GM08714 (cell line): ENCODE measurements at regions not wholly inside any gene's neighbourhood (a gene's known extent, or its start where the extent isn't known, plus 50 kb on each side); places are given as distances from the start of the nearest gene placed in this dataset.

Source experiments
- H3K4me3 ChIP-seq: fragments of 200-500 bp; sonication (Bioruptor generic); 2 replicates; pipeline ENCODE4 v1.5.1; 2014; ENCODE audit warnings: mild to moderate bottlenecking, low read length, inconsistent platforms
- ZNF274 ChIP-seq: IDR thresholded peaks from 2 replicates; pipeline ENCODE4 v1.6.1; 2012; ENCODE audit warnings: mild to moderate bottlenecking, low read depth, low read length

DNA sequence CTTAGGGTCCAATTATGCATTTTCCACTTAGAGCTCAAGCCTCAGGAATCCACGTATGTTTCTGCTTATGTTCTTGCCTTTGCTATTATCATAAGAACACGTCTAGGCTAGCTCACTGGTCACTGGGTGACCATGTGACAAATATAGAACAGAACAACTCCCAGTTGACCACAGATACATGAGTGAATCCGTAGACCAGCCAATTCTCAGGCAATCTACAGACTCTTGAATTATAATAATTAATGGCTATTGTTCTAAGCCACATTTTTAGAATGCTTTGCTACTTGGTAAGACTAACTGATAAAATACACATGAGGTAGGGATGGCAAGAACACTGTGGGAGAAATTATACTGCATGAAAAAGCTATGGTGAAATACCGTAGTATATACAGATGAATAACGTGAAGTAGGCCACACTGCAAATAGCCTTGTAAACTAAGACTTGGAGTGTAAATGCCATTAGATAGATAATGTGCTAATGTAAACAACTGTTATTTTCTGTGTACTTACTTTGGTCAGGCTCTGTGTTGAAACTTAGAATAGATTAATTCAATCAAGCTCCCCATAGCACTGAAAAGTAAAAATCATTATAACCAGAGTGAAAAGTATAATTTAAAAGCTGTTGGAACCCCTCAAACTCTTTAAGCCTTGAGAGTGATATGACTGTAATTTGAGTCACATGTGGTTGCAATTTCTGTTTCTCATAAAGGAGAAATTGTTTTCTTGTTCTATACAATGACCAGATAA lies 366.2 kb upstream of the CCDC179 start:
- H3K4me3 ChIP-seq = no peak overlapping the region
- no peak for TF ChIP-seq ZNF274

DNA sequence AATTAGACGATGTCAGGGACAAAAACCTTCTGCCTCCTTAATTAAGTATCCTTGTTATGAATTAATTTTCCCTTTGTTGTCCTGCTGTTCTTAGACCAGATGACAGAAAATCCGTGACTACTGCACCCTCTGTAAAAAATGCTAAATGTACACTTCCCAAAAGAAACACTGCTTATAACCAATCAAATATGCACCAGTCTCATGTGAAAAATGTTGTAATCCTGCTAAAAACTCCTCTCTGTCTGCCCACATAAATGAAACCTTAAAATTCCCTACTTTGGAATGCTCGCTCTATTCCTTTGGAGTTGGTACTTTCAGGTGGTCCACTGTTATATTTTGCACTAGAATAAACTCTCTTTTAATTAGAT lies 366.8 kb upstream of the CCDC179 start:
- no peak for TF ChIP-seq ZNF274
- H3K4me3 ChIP-seq = no peak overlapping the region

DNA sequence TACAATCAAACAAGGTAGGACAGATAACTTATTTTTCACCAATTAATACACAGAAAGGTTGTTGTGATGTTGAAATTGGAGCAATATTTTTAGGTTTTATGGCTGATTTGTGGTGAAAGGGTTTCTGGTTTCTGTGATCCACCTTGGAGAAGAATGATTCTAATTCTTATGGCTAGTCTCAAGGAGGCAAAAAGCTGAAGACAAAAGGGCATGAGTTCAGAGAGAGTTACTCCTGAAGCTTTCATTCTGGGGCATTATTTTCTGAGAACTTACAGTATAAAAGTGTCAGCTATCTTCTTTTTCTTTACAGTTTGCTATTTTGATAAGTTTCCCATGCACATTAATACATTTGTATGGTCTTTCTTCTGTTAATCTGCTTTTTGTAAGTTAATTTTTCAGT lies 372.4 kb upstream of the CCDC179 start:
- TF ChIP-seq ZNF274 = no peak
- no peak overlapping the region for H3K4me3 ChIP-seq

DNA sequence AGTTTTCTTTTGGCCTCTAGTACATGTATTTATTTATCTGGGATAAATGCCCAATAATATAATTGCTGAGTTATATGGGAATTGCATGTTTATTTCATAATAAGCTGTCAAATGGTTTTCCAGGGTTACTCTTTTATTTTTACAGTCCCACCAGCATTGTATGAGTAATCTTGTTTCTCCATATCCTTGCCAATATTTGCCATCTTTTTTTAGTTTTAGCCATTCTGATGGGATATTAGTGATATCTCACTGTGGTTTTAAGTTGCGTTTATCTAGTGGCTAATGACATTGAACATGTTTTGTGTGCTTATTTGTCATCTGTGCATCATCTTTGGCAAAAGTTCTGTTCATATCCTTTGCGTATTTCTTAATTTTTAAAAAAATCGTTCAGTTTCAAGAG lies 372.8 kb upstream of the CCDC179 start:
- TF ChIP-seq ZNF274 = no peak
- no peak overlapping the region for H3K4me3 ChIP-seq

DNA sequence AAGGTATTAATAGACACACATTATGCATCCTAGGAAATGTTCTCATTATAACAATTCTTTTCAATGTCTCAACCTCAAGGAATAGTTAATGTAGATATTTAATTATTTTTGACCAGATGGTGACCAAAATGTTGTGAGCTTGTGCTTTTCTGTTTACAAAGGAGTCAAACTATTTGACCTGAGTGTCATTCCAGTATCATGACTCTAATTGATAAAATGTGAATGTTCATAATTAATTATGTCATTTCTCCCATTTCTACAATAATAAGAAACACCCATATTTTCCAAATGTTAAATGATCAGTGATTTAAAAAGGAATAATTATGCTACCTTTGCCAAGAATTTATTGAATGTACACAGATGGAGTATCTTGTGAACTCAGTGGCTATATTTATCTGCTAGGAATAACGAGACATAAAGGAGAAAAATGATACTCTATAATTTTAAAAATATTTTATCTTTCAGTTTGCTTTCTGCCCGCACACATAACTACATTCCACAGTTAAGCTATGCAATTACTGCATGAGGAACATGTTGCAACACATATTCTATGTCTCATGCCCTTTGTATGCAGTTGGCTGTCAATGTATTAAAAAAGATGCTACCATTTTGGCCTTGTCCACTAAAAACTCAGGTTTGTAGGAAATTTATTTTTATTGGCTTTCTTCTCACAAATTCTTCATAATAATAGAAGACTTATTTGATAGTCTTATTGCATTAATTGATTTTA lies 376.7 kb upstream of the CCDC179 start:
- TF ChIP-seq ZNF274 = no peak
- H3K4me3 ChIP-seq = no peak overlapping the region

DNA sequence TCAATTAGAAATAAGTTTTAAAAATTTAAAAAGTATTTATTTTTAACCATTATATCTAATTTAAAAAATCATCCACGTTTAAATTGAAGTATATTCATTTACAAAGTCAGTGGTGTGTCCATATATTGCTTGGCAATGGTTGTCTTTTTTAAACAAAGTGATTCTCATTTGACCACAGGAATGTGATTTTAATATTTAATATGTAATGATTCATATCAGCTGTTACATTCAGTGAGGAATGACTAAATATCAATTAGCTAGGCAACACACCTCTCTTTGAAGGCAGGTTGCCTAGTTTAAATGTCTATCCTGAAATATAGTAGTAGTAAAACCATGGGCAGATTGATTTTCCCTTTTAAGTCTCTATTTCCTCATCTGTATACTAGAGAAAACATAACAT lies 392.2 kb upstream of the CCDC179 start:
- TF ChIP-seq ZNF274 = no peak
- H3K4me3 ChIP-seq = no peak overlapping the region

DNA sequence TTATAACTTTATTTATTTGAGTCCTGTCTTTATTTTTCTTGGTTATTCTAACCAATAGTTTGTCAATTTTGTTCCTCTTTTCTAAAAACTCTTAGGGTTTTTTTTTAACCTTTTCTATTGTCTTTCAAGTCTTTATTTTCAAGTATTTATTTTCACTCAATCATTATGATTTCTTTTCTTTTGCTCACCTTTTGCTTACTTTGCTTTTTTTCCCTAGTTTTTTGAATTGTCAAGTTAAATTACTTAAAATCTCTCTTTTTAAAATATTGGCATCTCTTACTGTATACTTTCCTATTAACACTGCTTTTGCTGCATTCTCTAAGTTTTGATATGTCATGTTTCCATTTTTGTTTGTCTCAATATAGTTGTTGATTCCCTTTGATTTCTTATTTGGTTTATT lies 396.8 kb upstream of the CCDC179 start:
- no peak overlapping the region for H3K4me3 ChIP-seq
- TF ChIP-seq ZNF274 = no peak

DNA sequence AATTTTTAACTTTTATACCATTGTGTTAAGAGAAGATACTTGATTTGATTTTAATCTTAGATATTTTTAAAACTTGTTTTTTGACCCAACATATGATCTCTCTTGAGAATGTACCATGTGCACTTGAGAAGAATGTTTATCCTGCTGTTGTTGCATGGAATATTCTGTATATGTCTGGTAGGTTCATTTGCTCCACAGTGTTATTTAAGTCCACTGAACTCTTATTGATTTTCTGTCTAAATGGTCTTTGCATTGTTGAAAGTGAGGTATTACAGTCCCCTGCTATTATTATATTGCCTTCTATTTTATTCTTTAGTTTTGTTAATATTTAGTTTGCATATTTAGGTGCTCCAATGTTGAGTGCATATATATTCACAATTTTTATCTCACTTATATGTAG lies 397.3 kb upstream of the CCDC179 start:
- no peak for TF ChIP-seq ZNF274
- no peak overlapping the region for H3K4me3 ChIP-seq

DNA sequence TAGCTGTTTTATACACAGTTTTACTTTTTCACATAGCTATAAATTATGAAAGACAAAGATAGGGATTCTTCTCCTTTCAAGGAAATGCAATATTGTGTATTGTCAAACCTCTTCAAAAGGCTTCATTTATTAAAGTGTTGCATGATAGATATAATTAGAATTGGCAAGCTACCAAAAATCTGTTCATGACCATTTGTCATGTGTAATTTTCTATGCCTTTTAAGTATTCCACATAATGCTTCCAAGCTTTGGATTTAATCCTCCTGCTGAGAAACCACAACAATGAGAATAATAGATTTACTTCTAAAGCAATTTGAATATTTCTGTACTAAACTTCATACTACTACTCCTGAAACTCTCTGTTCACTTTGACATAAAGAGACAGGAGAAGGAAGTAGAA lies 403.2 kb upstream of the CCDC179 start:
- H3K4me3 ChIP-seq = no peak overlapping the region
- TF ChIP-seq ZNF274 = no peak

DNA sequence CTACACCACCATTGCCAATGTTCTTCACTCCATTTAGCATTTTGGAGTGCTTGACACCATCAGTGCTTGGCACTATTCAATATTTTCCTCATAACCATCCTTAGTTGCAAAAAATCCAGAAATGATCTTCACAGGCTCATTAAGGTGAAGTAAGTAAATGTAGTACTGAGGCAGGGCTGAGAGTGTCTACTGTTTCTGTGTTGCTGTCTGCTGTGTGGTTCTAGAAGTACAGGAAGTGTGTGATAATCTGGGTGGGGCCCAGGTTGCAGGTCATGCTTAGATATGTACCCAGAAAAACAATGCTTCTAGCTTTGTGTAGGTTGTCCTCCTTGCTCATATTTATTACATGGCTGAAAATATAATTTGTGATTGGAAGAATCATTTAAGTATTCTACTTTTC lies 411.8 kb upstream of the CCDC179 start:
- no peak overlapping the region for H3K4me3 ChIP-seq
- TF ChIP-seq ZNF274 = no peak

DNA sequence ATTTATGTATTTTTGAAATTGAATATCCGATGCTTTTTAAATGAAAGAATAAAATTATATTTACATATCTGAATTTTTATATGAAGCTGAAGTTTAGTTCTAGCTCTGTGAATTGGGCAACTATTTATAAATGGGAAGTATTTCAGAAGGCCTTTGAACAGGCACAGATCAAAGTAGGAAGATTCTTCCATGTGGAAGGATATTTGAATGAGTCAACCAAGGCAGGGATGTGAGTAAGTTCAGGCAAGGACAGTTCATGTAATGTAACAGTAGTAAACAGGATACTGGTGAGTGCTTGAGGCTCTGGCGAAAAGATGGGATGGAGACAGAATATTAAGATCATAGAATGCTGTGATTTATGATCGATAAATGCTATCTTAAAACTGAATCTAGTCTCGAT lies 417.8 kb upstream of the CCDC179 start:
- no peak for TF ChIP-seq ZNF274
- no peak overlapping the region for H3K4me3 ChIP-seq

DNA sequence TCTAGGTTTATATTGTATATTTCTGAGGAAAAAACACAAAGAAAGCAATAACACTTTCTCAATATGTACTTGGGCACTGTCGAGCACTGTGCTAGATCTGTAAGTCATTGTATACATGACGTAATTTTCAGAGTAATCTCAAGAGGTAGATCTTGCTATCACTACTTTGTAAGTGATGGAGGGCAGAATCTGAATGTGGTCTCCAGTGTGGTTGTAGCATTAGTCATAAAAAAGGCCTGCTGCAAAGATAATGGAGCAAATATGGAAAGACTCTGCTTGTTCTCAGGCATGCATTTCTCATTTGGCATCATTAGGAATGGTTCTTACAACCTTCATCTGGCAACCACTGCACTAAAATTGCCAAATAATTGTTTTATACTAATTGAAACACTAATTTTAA lies 419.8 kb upstream of the CCDC179 start:
- TF ChIP-seq ZNF274 = no peak
- H3K4me3 ChIP-seq = no peak overlapping the region

DNA sequence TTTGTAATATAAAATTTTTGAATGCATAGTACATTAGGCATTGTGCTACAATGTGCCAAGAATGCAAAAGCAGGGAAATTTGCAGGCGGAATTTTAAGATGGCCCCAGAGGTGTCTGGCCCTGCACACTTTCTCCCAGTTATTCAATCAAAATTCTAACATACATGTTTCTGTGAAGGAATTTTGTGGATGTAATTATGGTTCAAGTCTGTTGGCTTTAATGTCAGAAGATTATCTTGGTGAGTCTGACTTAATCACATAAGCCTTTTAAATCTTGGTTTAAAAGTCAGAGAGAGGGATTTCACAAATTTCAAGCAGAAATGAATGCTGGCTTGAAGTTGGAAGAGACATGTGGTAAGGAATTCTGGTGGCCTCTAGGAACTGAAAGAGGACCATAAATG lies 423.4 kb upstream of the CCDC179 start:
- TF ChIP-seq ZNF274 = no peak
- no peak overlapping the region for H3K4me3 ChIP-seq

DNA sequence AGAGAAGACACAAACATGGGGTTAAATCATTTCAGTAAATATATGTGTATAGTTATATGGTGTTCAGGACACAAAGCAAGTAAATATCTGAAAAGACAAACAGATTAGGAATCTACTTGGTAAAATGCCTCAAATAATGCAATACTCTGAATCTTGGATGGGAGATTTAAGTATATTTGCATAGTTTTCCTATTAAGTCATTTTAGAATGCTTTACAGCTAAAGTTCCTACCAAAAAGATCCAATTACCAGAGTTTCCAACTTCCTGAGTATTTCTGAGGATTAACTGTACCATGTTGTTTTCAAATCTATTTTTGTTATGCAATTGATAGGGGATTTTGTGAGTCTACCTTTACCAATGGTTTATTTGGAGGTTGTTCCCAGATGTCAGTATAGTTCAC lies 424.4 kb upstream of the CCDC179 start:
- no peak for TF ChIP-seq ZNF274

DNA sequence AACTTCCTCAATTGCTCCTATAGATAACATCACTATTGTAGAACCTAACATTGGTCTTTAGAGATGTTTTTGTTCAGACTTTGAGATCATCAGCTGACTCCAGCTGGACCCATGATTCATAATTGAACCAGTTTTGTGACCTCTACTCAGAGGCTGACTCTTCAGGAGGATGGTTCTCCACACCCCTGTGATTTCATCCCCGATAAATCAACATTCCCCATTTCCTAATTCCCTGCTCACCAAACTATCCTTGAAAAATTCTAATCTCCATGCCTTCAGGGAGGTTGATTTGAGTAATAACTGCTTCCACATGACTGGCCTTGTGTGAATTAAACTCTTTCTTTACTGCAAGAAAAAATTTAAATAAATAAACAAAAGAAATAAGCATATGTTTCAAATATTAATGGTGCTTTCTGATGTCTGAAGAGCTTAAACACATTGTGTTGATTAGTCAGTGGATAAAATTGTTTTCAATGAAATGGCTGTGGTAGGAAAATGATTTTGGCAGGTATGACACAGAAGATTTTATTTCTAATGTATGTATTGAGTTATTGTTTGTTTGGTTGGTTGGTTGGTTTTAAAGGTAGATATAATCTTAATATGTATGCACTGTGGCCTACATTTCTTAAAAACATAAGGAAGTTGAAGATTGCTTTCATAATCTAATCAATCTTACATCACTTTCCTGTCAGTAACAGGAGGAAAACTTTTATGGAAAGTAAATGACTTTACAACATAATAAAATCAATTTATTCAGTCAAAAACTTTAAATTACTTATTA lies 427.9 kb upstream of the CCDC179 start:
- TF ChIP-seq ZNF274 = no peak
- H3K4me3 ChIP-seq = no peak overlapping the region

More for the DNA sequence above, 424.4 kb upstream of the CCDC179 start:
- H3K4me3 ChIP-seq = no peak overlapping the region
